C4-2B (cell line): ENCODE measurements at regions not wholly inside any gene's neighbourhood (a gene's known extent, or its start where the extent isn't known, plus 50 kb on each side); places are given as distances from the start of the nearest gene placed in this dataset.

ENCODE experiments used
- ZFX ChIP-seq: fragments of 450-650 bp; IDR thresholded peaks from 2 replicates; pipeline ENCODE4 v1.6.1; 2017
- TF ChIP-seq, protein P1 (sequence below): fragments of 450-650 bp; conservative IDR thresholded peaks from 2 replicates; pipeline ENCODE4 v1.5.1; 2017; ENCODE audit warnings: mild to moderate bottlenecking

DNA sequence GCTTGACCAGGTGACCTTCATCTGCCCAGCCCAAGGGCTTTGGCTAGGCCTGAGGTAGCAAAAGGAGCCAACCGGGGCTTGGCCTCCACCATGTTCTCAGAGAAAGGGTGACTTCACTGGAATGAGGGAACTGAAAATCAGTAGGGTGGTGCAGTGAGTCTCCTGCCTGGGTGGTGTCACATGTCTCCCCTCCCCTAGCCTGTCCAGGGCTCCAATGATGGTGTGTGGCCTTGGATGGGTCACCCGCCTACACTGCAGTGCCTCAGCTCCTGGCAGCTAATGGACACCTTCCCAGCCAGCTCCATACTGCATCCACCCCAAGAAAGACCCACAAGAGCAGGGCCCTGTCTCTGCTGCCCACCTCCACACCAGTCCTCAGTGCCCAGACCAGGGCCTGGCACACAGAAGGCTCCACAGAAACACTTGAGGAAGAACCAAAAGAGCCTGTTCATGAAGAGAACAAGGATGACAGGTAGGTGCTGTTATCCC lies 678.7 kb downstream of the MATN1 start:
- TF ChIP-seq, protein P1, sequence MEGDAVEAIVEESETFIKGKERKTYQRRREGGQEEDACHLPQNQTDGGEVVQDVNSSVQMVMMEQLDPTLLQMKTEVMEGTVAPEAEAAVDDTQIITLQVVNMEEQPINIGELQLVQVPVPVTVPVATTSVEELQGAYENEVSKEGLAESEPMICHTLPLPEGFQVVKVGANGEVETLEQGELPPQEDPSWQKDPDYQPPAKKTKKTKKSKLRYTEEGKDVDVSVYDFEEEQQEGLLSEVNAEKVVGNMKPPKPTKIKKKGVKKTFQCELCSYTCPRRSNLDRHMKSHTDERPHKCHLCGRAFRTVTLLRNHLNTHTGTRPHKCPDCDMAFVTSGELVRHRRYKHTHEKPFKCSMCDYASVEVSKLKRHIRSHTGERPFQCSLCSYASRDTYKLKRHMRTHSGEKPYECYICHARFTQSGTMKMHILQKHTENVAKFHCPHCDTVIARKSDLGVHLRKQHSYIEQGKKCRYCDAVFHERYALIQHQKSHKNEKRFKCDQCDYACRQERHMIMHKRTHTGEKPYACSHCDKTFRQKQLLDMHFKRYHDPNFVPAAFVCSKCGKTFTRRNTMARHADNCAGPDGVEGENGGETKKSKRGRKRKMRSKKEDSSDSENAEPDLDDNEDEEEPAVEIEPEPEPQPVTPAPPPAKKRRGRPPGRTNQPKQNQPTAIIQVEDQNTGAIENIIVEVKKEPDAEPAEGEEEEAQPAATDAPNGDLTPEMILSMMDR: no peak
- TF ChIP-seq ZFX: no peak
